ENCODE measurements at regions not wholly inside any gene's neighbourhood (a gene's known extent, or its start where the extent isn't known, plus 50 kb on each side); places are given as distances from the start of the nearest gene placed in this dataset.
"Not testable (repeated sequence)": the region's sequence is repeated elsewhere in the genome, so short reads cannot be mapped to it uniquely, and the experiment has no call there.

DNA sequence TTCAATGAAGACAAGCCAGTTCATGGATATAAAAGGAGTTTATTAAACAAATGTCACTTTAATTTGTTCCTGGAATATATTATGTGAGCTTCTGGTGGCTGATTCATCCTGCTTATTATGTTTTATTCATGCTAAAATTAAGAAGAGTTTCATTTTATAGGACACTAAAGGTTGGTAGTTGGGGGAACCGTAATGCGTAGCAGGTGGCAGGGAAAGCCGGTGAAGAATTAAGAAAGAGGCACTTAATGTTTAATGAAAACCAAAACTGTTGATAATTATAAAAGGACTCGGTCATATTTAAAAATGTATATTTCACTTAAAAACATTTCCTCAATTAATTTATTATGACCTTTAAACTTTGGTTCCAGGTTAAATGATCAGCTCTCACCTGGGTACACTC is 94.3 kb downstream of the XKR3 start:
- not testable (repeated sequence) for DNase-seq

DNA sequence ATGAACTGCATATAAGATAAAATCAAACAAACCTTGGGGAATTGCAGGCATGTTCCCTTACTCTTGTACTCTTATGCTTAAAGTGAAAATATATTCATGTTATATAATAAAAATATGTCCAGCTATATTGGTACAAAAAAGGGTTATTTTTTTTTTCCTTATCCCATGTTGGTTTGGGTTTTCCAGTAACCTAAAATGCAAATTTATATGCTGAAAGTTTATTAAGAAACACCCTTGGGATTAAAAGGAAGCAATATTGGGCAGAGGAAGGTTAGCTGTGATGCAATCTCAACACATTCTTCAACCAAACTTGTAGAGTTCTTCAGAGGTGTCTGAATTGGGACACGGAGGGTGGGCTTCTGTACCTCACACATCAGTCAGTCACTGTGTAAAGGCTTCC is 97.7 kb downstream of the XKR3 start:
- DNase-seq, result not testable (repeated sequence)

DNA sequence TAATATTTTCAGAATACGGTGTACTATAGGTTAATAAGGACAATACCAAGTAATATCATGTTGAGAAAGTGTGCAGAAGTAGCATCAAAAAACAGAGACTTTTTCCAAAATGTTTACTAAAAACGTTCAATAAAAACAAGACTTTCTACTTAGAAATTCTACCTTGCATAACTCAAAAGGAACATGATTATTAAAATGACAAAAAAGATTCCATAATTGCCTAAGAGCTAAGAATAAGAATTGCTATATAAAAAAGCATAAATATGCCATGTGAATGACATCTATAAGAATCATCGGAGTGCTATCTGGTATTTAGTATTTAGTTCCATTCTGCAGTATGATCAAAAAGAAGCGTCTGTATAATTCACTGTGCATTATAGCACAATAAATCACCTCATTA is 102.0 kb downstream of the XKR3 start:
- not testable (repeated sequence) for DNase-seq

DNA sequence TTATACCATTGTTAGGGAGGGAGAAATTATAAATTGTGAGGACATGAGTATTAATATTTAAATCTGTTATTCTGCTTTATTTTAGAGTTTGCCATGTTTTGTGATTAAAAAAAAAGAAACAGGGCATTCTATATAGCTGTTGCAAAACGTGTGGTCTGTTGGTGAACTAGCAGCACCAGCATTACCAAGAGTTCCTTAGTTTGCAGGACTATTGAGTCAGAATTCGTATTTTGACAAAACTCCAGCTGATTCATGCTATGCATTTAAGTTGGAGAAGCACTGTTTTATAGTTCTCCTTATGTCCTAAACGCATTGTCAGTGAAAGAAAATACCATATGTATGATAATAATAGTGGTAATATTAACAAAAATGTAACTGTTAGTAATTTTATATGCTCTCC is 102.6 kb downstream of the XKR3 start:
- DNase-seq, result not testable (repeated sequence)

DNA sequence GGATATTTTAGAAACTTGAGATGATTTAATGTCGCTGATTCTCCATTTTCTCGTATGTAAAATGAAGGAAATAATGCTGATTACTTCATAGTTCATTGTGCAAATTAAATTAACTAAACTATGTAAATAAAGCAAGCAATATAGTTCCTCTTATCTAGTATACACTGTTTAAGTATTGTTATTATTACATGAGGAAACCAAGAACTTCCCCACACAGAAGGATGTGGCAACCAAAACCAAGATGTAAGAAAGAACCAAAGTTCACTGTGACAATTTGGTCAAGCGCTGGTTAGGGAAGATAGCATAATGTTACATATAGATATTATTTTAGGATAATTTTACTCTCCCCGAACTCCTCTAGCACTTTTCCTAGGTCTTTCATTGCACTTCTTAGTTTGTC is 103.2 kb downstream of the XKR3 start:
- no peak for DNase-seq

- peak; percentile 74 for DNase-seq
Measured at GRCh38 chr22:16717699-16718558, 107.3 kb downstream of the XKR3 start.

DNA sequence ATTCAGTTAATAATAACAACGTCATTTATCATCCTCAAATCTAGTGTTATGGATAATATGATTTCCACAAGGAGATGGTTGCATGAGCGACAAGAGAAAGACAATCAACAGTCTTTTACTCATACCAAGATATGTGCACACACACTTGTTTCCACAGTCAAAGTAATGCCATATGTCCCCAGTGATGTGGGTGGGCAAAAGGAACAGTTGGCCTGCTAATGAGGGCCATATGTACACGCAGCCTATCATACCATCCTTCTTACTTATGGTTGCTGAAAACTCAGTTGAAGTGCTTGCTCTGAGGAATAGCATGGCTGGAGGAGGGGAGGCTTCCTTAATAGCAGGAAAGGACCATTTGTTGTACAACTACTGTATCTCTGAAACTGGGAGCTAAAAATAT is 110.6 kb downstream of the XKR3 start:
- DNase-seq, result not testable (repeated sequence)

- not testable (repeated sequence) for DNase-seq
Measured at GRCh38 chr22:16702318-16702870, 109.8 kb upstream of the CCT8L2 start.

DNA sequence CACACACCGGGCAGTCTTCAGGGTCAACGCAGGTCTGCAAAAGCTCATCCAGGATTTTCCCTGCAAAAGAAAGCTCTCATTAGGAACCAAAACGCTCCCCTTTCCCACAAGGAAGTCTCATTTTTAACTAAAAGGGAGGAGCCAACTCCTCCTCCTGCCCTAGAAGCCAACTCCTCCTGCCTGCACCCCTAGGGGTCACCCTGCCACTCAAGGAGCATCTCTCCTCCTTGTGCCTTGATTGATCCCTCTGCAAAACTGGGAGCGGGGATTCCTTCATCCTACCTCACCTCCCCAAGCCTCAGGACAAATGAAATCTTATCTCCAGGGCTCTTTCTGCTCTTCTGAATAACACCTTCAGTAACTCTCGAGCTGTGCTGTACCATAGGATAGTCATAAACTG is 107.8 kb upstream of the CCT8L2 start:
- not testable (repeated sequence) for DNase-seq

DNA sequence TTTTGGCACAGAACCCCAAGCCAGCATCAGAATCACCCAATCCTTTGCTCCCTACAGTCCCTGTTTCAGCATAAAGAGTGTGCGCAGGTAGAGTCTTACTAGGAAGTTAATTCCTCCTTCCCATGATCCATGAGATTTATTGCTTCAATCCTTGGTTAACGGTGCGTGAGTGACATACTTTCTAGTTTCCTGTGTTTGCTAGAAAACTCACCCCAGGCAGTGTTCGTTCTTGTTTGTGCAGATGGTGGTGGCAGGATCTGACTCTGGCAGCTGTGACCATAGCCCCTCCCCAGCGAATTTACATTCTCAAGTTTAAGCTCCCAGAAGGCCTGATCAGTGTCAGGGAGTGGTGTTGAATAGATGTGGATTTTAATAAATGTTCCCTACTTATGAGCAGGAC is 106.7 kb upstream of the CCT8L2 start:
- no peak for DNase-seq

DNA sequence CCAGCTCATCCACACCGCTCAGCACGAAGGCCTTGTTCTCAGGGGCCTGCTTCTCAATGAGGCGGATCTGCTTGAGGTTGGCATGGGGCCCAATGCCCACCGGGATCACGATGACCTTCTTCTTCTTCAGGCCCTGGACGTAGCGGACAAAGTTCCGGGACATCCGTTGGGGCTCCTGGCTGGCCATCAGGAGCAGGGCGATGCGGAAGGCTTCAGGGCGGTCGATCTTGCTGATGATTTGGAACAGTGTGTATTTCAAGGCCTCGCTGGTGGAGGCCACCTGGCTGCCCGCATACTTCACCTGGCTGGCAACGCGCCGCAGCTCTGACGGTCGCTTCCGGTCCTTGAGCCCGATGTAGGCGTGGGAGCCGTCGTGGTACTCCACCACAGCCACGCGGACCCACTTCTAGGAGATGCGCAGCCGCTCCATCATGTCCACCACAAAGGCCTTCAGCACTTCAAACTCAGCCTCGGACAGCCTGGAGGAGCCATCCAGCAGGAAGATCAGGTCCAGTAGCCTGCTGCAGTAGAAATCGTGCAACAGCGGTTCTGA is 105.0 kb upstream of the CCT8L2 start:
- not testable (repeated sequence) for DNase-seq

- not testable (repeated sequence) for DNase-seq
Measured at GRCh38 chr22:16696900-16697299, 104.3 kb upstream of the CCT8L2 start.

GRCh38 chr22:16695261-16695660 is 102.7 kb upstream of the CCT8L2 start:
- DNase-seq, result no peak

DNA sequence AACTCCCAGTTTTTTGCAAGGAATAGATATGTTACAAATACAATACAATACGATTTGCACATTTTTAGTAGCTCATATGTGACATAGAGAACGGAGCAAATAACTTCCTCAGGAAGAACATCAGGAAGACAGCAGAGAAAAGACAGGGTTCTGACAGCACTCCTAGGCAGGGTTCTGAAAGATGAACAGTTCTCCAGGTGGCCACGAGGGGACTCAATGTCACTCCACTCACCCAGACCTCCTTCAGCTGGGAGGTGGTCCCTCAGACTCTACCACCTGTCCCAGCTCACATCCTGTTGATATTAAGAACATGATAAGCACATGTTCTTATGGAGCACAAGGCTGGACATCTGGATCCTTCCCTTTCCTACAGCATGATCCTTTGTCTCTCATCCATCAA is 101.1 kb upstream of the CCT8L2 start:
- DNase-seq, result not testable (repeated sequence)

DNA sequence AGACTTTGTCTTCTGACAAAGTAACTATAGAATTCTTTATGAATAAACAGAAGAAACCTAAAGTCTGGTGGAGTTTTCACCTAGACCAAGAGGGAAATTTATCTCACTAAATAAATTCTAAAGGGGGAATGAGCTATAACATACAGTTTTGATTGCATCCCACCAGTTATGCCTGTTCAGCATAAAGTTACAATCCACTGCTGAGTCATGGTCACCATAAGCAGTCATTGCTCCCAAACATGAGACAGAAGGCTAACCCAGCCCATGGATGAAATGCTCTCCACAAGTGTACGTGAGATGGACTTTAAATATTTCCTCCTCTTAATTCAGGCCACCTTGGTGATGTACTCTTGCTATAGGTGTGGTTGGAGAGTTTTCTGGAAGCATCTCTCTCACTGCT is 96.7 kb upstream of the CCT8L2 start:
- DNase-seq, result not testable (repeated sequence)

DNA sequence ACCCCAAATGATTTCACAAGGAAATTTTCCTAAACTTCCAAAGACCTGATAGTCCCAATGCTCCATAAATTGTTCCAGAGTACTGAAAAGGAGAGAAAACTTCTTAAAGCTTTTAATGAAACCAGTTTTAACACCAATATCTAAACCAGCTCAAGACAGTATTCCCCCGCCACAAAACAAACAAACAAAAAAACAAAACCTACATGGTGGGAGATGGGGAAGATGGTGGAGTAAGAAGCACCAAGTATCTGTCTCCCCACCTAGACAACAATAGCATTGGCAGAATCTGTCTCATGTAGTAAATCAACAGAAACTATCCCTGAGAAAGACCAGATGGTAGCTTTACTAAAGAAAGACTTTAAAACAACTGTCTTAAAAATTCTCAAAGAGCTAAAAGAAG is 88.7 kb upstream of the CCT8L2 start:
- DNase-seq, result not testable (repeated sequence)

GRCh38 chr22:16680209-16680899 is 87.7 kb upstream of the CCT8L2 start:
- DNase-seq, result not testable (repeated sequence)

- not testable (repeated sequence) for DNase-seq
Measured at GRCh38 chr22:16679191-16679834, 86.7 kb upstream of the CCT8L2 start.

DNA sequence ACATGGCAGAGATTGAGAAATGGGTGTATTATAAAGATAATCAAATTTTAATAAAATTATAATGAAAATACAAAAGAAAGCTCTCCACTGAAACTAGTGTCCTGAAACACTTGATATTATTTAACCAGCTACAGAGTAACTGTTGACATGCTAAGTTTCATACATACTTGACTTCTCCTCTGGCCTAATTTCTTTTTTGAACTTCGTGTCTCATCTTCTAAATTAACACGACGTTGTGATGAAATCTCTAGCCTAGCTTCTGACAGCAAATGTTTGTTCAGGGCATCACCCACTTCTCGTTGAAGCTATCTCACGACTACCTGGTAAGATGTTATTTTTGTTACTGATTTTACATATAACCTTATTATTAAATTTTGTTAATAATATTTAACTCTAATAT is 80.8 kb upstream of the CCT8L2 start:
- DNase-seq, result not testable (repeated sequence)

GRCh38 chr22:16665610-16666009 is 73.0 kb upstream of the CCT8L2 start:
- DNase-seq, result not testable (repeated sequence)

DNA sequence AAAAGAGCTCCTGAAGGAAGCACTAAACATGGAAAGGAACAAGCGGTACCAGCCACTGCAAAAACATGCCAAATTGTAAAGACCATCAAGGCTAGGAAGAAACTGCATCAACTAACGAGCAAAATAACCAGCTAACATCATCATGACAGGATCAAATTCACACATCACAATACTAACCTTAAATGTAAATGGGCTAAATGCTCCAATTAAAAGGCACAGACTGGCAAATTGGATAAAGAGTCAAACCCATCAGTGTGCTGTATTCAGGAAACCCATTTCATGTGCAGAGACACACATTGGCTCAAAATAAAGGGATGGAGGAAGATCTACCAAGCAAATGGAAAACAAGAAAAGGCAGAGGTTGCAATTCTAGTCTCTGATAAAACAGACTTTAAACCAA is 69.7 kb upstream of the CCT8L2 start:
- DNase-seq, result not testable (repeated sequence)

- DNase-seq, result not testable (repeated sequence)
Measured at GRCh38 chr22:16660989-16661388, 68.4 kb upstream of the CCT8L2 start.

GRCh38 chr22:16660570-16660969 is 68.0 kb upstream of the CCT8L2 start:
- not testable (repeated sequence) for DNase-seq

Measured in retina (tissue), 1 donor.